Left hindlimb (tissue), 1 donor: ENCODE measurements at regions not wholly inside any gene's neighbourhood (a gene's known extent, or its start where the extent isn't known, plus 50 kb on each side); places are given as distances from the start of the nearest gene placed in this dataset.

Experiments used
- DNase-seq: peaks from one replicate; pipeline ENCODE4 v3.0.0-alpha.2; 2018

GRCh38 chr7:85630904-85631600 is 444.2 kb upstream of the SEMA3D start:
- DNase-seq = no peak

- DNase-seq = no peak
These were observed 441.1 kb upstream of the SEMA3D start for GRCh38 chr7:85627791-85628586.

GRCh38 chr7:85622059-85622458 is 435.2 kb upstream of the SEMA3D start:
- DNase-seq = no peak

- DNase-seq = no peak
These were observed 434.3 kb upstream of the SEMA3D start for GRCh38 chr7:85620936-85621685.

GRCh38 chr7:85619236-85619635 is 432.4 kb upstream of the SEMA3D start:
- DNase-seq = no peak

- DNase-seq = no peak
These were observed 427.8 kb upstream of the SEMA3D start for GRCh38 chr7:85614684-85615083.

GRCh38 chr7:85612514-85612913 is 425.7 kb upstream of the SEMA3D start:
- no peak for DNase-seq

- no peak for DNase-seq
These were observed 421.9 kb upstream of the SEMA3D start for GRCh38 chr7:85608804-85609203.

- no peak for DNase-seq
These were observed 415.3 kb upstream of the SEMA3D start for GRCh38 chr7:85602196-85602595.

GRCh38 chr7:85600395-85600794 is 413.5 kb upstream of the SEMA3D start:
- DNase-seq = no peak

- no peak for DNase-seq
These were observed 410.0 kb upstream of the SEMA3D start for GRCh38 chr7:85596827-85597226.

- DNase-seq = no peak
These were observed 408.9 kb upstream of the SEMA3D start for GRCh38 chr7:85595750-85596178.

GRCh38 chr7:85593355-85593754 is 406.5 kb upstream of the SEMA3D start:
- DNase-seq = no peak

- DNase-seq = no peak
These were observed 400.9 kb upstream of the SEMA3D start for GRCh38 chr7:85587785-85588184.

GRCh38 chr7:85586091-85586490 is 399.2 kb upstream of the SEMA3D start:
- no peak for DNase-seq

GRCh38 chr7:85583131-85583953 is 396.5 kb upstream of the SEMA3D start:
- DNase-seq = no peak

GRCh38 chr7:85573844-85574243 is 387.0 kb upstream of the SEMA3D start:
- no peak for DNase-seq

GRCh38 chr7:85573346-85573745 is 386.5 kb upstream of the SEMA3D start:
- DNase-seq = no peak

- no peak for DNase-seq
These were observed 384.0 kb upstream of the SEMA3D start for GRCh38 chr7:85570898-85571297.

GRCh38 chr7:85567983-85568382 is 381.1 kb upstream of the SEMA3D start:
- DNase-seq = no peak

- DNase-seq = no peak
These were observed 379.4 kb upstream of the SEMA3D start for GRCh38 chr7:85566095-85566794.

GRCh38 chr7:85565276-85565675 is 378.4 kb upstream of the SEMA3D start:
- DNase-seq = no peak
